ENCODE measurements at regions not wholly inside any gene's neighbourhood (a gene's known extent, or its start where the extent isn't known, plus 50 kb on each side); places are given as distances from the start of the nearest gene placed in this dataset.

DNA sequence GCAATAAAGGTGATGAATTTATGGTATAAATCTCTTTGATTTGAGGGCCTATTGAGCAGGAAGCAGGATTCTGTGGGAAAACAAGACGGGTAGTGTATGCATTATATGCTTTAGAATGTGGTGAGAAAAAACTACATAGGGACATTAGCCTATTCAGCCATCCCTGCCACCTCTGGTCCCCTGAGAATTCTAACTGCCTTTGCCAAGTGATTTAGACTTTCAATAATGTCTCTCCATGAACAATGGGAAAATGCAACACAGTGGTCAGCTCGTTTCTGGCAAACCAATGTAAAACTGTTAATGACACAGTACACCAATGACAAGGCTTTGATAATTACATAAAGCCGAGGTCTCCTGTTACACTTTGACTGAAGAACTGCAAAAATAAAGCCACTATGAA lies 314.7 kb upstream of the CNTN4 start:
- H4K20me1 ChIP-seq (replicated peaks; ENCODE audit: control insufficient read depth, insufficient read depth, low read length) = no peaks in the 10 kb centered on the region
- no peaks in the 10 kb centered on the region for H3K9me1 ChIP-seq (ENCODE audit: control insufficient read depth, insufficient read depth, low read length)
- no peak for TF ChIP-seq SIN3A (IDR thresholded peaks at IDR 0.05; ENCODE audit: borderline replicate concordance in 2 of 2, control insufficient read depth in 1 of 2, low read depth in 2 of 2, low read length in 2 of 2)
- TF ChIP-seq MEF2D (tag; conservative IDR thresholded peaks at IDR 0.05; ENCODE audit: low read depth) = no peak
- TF ChIP-seq NR2C2 (CRISPR knock-in tag; IDR thresholded peaks at IDR 0.05) = no peak
- TF ChIP-seq NR2C2 (tag; IDR thresholded peaks at IDR 0.05) = no peak
- TF ChIP-seq CEBPZ (IDR thresholded peaks at IDR 0.05; ENCODE audit: borderline replicate concordance, low read depth, low read length) = no peak
- in situ Hi-C loops (cut with MboI) = no loop called here
- intact Hi-C loops (cut with micrococcal nuclease) = no loop called here
- no peak overlapping the region for H3K9ac ChIP-seq (ENCODE audit: insufficient read depth in 1 of 2, low read depth in 2 of 2, low read length in 2 of 2)
- no TSS peak for BruUV-seq (replicated peaks)
- H3K27me3 ChIP-seq (ENCODE audit: control insufficient read depth in 2 of 2, insufficient read depth in 2 of 2, low read length in 2 of 2) = no peaks in the 10 kb centered on the region
- ChIA-PET CTCF (ENCODE audit: low intra/inter-chr PET ratio) (no interaction called here), POLR2A (no interaction called here)
- FAIRE-seq (no peak), DNase-seq (ENCODE audit: extremely low read depth in 1 of 4, low spot score in 3 of 4) (no peak), ATAC-seq (no peak)
- no peaks in the 10 kb centered on the region for H3K4me1 ChIP-seq (replicated peaks in 1 of 2; ENCODE audit: control insufficient read depth in 2 of 2, insufficient read depth in 2 of 2, low read length in 2 of 2)
- no peaks in the 10 kb centered on the region for H3K36me3 ChIP-seq (ENCODE audit: control insufficient read depth, insufficient read depth, low read length)
- no peaks in the 10 kb centered on the region for H3K79me2 ChIP-seq (ENCODE audit: control insufficient read depth, insufficient read depth, low read length)
- peaks cover 2% of the 10 kb centered on the region; the same call in 1 of the 2 replicates for H3K9me3 ChIP-seq (replicated peaks; ENCODE audit: control insufficient read depth, insufficient read depth, low read depth, low read length)
- no peak overlapping the region for H3K27ac ChIP-seq (ENCODE audit: extremely low read depth, low read depth, low read length)
- WGBS (ENCODE audit: insufficient coverage, low coverage, missing lambda C conversion rate) = 0% methylated on average over 3 of the region's 3 CpGs
- no peak overlapping the region for H3K4me3 ChIP-seq
- H2AFZ ChIP-seq (ENCODE audit: low read depth, low read length) = no peak overlapping the region
- no peak overlapping the region for H3K4me2 ChIP-seq (ENCODE audit: insufficient read depth, low read length)
